B cell (primary cell): ENCODE measurements at regions not wholly inside any gene's neighbourhood (a gene's known extent, or its start where the extent isn't known, plus 50 kb on each side); places are given as distances from the start of the nearest gene placed in this dataset.

Experiments used
- ATAC-seq: fragments of 200-7000 bp; cut with Tn5 transposase; one replicate; pipeline ENCODE4 v1.10.0; 2021; ENCODE audit warnings: low read depth, mild to moderate bottlenecking, moderate number of reproducible peaks, moderate library complexity
- CTCF ChIA-PET: fragments of 350-600 bp; sonication (Branson Sonifier 250); formaldehyde crosslinking; loops from one replicate; lab custom pipeline; 2021; ENCODE audit warnings: antibody characterized with exemption, inconsistent platforms; lab: Charles Lee
- POLR2A ChIA-PET: fragments of 350-600 bp; sonication (Branson Sonifier 250); formaldehyde crosslinking; loops from one replicate; lab custom pipeline; 2021; ENCODE audit warnings: antibody characterized with exemption; lab: Charles Lee
- DNase-seq: peaks from one replicate; pipeline ENCODE4 v3.0.0; 2013
- H2AFZ ChIP-seq: 2 replicates; pipeline ENCODE4 v1.6.1; 2012; ENCODE audit warnings: mild to moderate bottlenecking, low read depth, low read length; ENCODE audit not compliant: insufficient read depth, poor library complexity, severe bottlenecking
- H3K27ac ChIP-seq, 2 donors: 1 replicate in 1 of 2; 2 replicates in 1 of 2; pipeline ENCODE4 v1.5.1; 2012 to 2013; ENCODE audit warnings: low read length in 2 of 2, mild to moderate bottlenecking in 2 of 2, moderate library complexity in 1 of 2
- H3K27me3 ChIP-seq, 4 experiments: fragments of 200-600 bp in 1 of 4; sonication (generic) in 1 of 4; replicated peaks in 1 of 4; 1 replicate in 2 of 4; 2 replicates in 2 of 4; pipeline versions ENCODE4 v1.6.1 to v1.7.0; 2013 to 2016; ENCODE audit warnings: low read length in 3 of 4, mild to moderate bottlenecking in 2 of 4, mixed read lengths in 1 of 4, moderate library complexity in 1 of 4; ENCODE audit not compliant: insufficient read depth in 4 of 4, control insufficient read depth in 3 of 4; ENCODE audit errors: control extremely low read depth in 1 of 4
- H3K36me3 ChIP-seq, 2 experiments: replicated peaks in 1 of 2; 1 replicate in 1 of 2; 2 replicates in 1 of 2; pipeline versions ENCODE4 v1.6.1 to v1.7.1; 2013; ENCODE audit warnings: low read length in 1 of 2; ENCODE audit not compliant: insufficient read depth in 2 of 2, control insufficient read depth in 1 of 2; ENCODE audit errors: control extremely low read depth in 1 of 2, extremely low read depth in 1 of 2
- H3K4me1 ChIP-seq, 2 donors: fragments of 200-600 bp in 1 of 2; sonication (generic) in 1 of 2; 1 replicate in 1 of 2; 2 replicates in 1 of 2; pipeline versions ENCODE4 v1.5.1 to v1.6.1; 2013 to 2017; ENCODE audit warnings: low read length in 2 of 2; ENCODE audit not compliant: control insufficient read depth in 2 of 2, insufficient read depth in 2 of 2
- H3K4me2 ChIP-seq: replicated peaks from 2 replicates; pipeline ENCODE3; 2012; ENCODE audit warnings: mild to moderate bottlenecking, low read depth, low read length; ENCODE audit not compliant: poor library complexity, severe bottlenecking
- H3K4me3 ChIP-seq, 5 experiments: fragments of 200-600 bp in 1 of 5; sonication (generic) in 1 of 5; 1 replicate in 3 of 5; 2 replicates in 2 of 5; pipeline versions ENCODE4 v1.5.1 to v1.7.0; 2011 to 2016; ENCODE audit warnings: low read length in 4 of 5, mild to moderate bottlenecking in 4 of 5, low read depth in 2 of 5, control low read depth in 1 of 5, moderate library complexity in 1 of 5; ENCODE audit not compliant: insufficient read depth in 1 of 5; ENCODE audit errors: control extremely low read depth in 1 of 5, extremely low read depth in 1 of 5
- H3K79me2 ChIP-seq: fragments of 200-600 bp; sonication (generic); one replicate; pipeline ENCODE4 v1.6.0; 2016; ENCODE audit warnings: low read length; ENCODE audit not compliant: control insufficient read depth, insufficient read depth
- H3K9ac ChIP-seq: fragments of 200-600 bp; sonication (generic); 2 replicates; pipeline ENCODE4 v1.6.1; 2017; ENCODE audit warnings: mild to moderate bottlenecking, low read length, moderate library complexity
- H3K9me3 ChIP-seq, 3 donors: one replicate each; pipeline versions ENCODE4 v1.6.1 to v1.7.1; 2013; ENCODE audit warnings: low read length in 2 of 3; ENCODE audit not compliant: control insufficient read depth in 2 of 3, insufficient read depth in 1 of 3; ENCODE audit errors: control extremely low read depth in 1 of 3
- H4K20me1 ChIP-seq: 2 replicates; pipeline ENCODE4 v1.6.0; 2012; ENCODE audit warnings: mild to moderate bottlenecking, low read length; ENCODE audit not compliant: insufficient read depth, control insufficient read depth, poor library complexity, severe bottlenecking
- H3K27ac Mint-ChIP-seq: one replicate; pipeline ENCODE4 v1.8.0; 2021; ENCODE audit warnings: mixed read lengths
- H3K27me3 Mint-ChIP-seq: one replicate; pipeline ENCODE4 v1.8.0; 2021; ENCODE audit warnings: mixed read lengths
- H3K4me1 Mint-ChIP-seq: one replicate; pipeline ENCODE4 v1.8.0; 2021; ENCODE audit warnings: mixed read lengths
- H3K4me3 Mint-ChIP-seq: one replicate; pipeline ENCODE4 v1.8.0; 2021; ENCODE audit warnings: mixed read lengths
- H3K9me3 Mint-ChIP-seq: one replicate; pipeline ENCODE4 v1.8.0; 2022; ENCODE audit warnings: mixed read lengths; ENCODE audit not compliant: insufficient read depth
- CTCF ChIP-seq: fragments of 200-600 bp; IDR thresholded peaks from one replicate; pipeline ENCODE4 v1.8.0; 2022; ENCODE audit warnings: antibody characterized with exemption, mild to moderate bottlenecking
- EZH2 ChIP-seq: IDR thresholded peaks from 2 replicates; pipeline ENCODE4 v1.6.1; 2012; ENCODE audit warnings: borderline replicate concordance, low read depth, mild to moderate bottlenecking, moderate library complexity, low read length; ENCODE audit not compliant: insufficient read depth, poor library complexity, severe bottlenecking
- WGBS: methylation state at CpG from one replicate; pipeline ENCODE4 v1.1.5; 2013; ENCODE audit warnings: missing lambda C conversion rate; ENCODE audit not compliant: insufficient coverage; 5-methylcytosine and 5-hydroxymethylcytosine counted together
- intact Hi-C: fragments of 100-400 bp; cut with micrococcal nuclease; formaldehyde crosslinking; loops from one replicate; pipeline ENCODE4 v1.10.0; 2022

- Mint-ChIP-seq H3K9me3 (no peaks in the 10 kb centered on the region), H3K4me1 (no peaks in the 10 kb centered on the region), H3K4me3 (no peak overlapping the region), H3K27ac (no peak overlapping the region), H3K27me3 (peaks cover 14% of the 10 kb centered on the region)
- no peaks in the 10 kb centered on the region for H4K20me1 ChIP-seq
- no peaks in the 10 kb centered on the region for H3K4me1 ChIP-seq
- H3K9me3 ChIP-seq = no peaks in the 10 kb centered on the region
- TF ChIP-seq CTCF (no peak), EZH2 (no peak)
- H3K27me3 ChIP-seq = peaks cover 0 to 4% (median 0%) of the 10 kb centered on the region in 4 experiments
- no peak overlapping the region for H3K9ac ChIP-seq
- no peak for DNase-seq
- H3K79me2 ChIP-seq = no peaks in the 10 kb centered on the region
- WGBS = 58% methylated on average over 4 of the region's 6 CpGs
- ATAC-seq = no peak
- no peaks in the 10 kb centered on the region for H3K36me3 ChIP-seq
- no peak overlapping the region for H3K27ac ChIP-seq
- no peak overlapping the region for H2AFZ ChIP-seq
- intact Hi-C loops = no loop called here
- H3K4me2 ChIP-seq = no peak overlapping the region
- ChIA-PET CTCF (no interaction called here), POLR2A (no interaction called here)
- H3K4me3 ChIP-seq = no peak overlapping the region
These were observed 169.4 kb upstream of the SYT13 start for GRCh38 chr11:45455536-45455935.

GRCh38 chr11:45454917-45455401 is 168.8 kb upstream of the SYT13 start:
- Histone ChIP-seq H3K4me3 (no peak overlapping the region), H3K79me2 (no peaks in the 10 kb centered on the region), H4K20me1 (no peaks in the 10 kb centered on the region), H3K27me3 (peaks cover 0 to under 1% (median 0%) of the 10 kb centered on the region in 4 experiments), H3K9me3 (no peaks in the 10 kb centered on the region), H3K9ac (no peak overlapping the region), H3K27ac (no peak overlapping the region), H3K4me2 (no peak overlapping the region), H2AFZ (no peak overlapping the region), H3K4me1 (no peaks in the 10 kb centered on the region), H3K36me3 (no peaks in the 10 kb centered on the region)
- no peak for DNase-seq
- ChIA-PET CTCF (no interaction called here), POLR2A (no interaction called here)
- WGBS = 71% methylated on average over 1 of the region's 1 CpG
- TF ChIP-seq EZH2 (no peak), CTCF (no peak)
- intact Hi-C loops = no loop called here
- Mint-ChIP-seq H3K4me1 (no peaks in the 10 kb centered on the region), H3K4me3 (no peak overlapping the region), H3K27ac (no peak overlapping the region), H3K27me3 (peaks cover 14% of the 10 kb centered on the region), H3K9me3 (no peaks in the 10 kb centered on the region)
- no peak for ATAC-seq
